ENCODE measurements at regions not wholly inside any gene's neighbourhood (a gene's known extent, or its start where the extent isn't known, plus 50 kb on each side); places are given as distances from the start of the nearest gene placed in this dataset.
"Not testable (repeated sequence)": the region's sequence is repeated elsewhere in the genome, so short reads cannot be mapped to it uniquely, and the experiment has no call there.

GRCh38 chr6:153984811-153985210 lies 54.2 kb upstream of the OPRM1 start:
- no peak for DNase-seq

DNA sequence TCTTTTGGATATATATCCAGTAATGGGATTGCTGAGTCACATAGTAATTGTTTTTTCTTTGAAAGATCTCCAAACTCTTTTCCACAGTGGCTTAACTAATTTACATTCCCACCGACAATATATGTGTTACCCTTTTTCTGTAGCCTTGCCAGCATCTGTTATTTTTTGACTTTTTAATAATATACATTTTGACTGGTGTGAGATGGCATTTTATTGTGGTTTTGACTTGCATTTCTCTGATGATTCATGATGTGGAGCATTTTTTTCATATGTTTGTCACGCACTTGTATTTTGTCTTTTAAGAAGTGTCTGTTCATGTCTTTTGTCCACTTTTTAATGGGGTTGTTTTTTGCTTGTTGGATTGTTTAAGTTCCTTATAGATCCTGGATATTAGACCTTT lies 58.9 kb upstream of the OPRM1 start:
- DNase-seq = peak; percentile 41

- not testable (repeated sequence) for DNase-seq
Observed at GRCh38 chr6:153978911-153979548, 60.0 kb upstream of the OPRM1 start.

GRCh38 chr6:153976921-153977693 lies 61.9 kb upstream of the OPRM1 start:
- DNase-seq = peak; percentile 18

DNA sequence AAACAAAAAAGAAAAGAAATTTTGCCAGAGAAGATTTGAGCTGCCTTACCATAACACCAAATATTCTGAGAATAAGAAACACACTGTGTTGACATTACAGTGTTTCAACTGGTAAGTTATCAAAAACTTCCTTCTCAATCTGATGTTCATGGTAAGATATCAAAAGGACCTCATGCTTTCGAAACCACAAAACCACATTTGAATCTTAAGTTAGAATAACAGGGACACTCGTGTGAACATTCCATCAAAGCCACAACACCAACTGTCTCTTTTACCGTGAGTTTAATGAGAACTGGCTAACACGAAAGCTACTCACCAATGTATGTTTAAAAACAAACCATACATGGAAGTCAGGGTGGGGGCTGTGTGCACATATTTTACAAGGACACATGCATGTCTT lies 73.0 kb upstream of the OPRM1 start:
- DNase-seq = peak; percentile 64

DNA sequence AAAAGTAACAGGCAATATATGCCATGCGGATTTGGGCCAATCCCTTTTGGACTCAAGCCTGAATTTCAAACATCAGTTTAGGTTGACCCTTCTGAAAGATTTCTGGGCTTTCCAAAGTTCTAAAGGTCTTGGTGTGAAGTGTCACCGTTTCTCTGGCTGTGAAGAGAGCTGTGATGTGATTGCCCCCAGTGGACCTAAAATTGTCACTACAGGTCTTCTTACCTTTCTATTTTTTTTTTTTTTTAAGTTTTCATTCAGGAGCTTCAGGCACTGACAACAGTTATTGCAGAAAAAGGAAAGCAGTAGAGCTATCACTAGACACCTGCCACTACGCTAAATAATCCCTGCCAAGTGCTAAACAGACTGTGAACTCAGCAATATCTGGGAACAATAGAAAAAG lies 75.7 kb upstream of the OPRM1 start:
- no peak for DNase-seq

- DNase-seq = no peak
Observed at GRCh38 chr6:153962555-153962954, 76.5 kb upstream of the OPRM1 start.

DNA sequence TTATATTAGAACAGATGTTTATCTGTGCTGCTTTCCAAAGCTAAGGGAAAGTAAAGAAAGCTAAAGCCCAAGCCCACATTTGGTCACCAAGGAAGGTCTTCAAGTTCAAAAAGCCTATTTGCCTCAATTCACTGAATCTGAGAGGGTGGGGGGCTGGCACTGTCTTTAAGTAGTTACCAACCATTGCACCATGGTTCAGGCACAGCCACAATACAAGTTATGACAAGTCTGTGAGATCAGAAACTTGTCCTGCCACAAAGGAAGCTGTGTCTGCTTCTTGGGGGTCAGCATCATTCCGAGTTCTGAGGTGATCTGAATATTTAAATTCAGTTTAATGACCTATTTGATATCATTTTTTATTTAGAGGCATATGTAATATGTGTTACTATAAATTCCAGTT lies 78.3 kb upstream of the OPRM1 start:
- no peak for DNase-seq

DNA sequence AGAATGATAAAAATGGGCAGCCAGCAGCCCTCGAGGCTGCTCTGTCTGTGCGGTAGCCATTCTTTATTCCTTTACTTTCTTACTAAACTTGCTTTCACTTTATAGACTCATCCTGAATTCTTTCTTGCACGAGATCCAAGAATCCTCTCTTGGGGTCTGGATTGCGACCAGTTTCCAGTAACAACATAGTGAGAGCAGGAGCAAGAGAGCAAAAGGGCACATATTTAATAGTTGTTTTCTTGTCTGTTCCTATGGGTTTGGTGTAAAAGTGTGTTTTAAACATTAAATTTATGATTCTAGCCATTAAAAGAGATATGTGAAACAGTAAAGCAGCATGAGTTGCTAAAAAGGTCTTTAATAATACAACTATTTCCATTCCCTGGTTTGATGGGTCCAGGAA lies 78.8 kb upstream of the OPRM1 start:
- peak; percentile 11 for DNase-seq

- DNase-seq = peak; percentile 22
Observed at GRCh38 chr6:153959276-153959675, 79.8 kb upstream of the OPRM1 start.

DNA sequence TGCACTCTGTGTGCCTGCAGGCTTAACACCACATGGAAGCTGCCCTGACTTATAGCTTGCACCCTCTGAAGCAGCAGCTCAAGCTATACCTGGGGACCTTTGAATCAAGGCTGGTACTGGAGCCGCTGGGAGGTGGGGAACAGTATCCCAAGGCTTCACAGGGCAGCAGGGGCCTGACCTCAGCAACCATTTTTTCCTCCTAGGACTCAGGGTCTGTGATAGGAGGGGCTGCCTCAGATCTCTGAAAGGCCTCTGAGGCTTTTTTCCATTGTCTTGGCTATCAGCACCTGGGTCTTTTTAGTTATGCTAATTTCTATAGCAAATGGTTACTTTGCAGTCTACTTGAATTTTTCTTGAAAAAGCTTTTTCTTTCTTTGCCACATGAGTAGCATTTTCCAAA lies 80.2 kb upstream of the OPRM1 start:
- no peak for DNase-seq

DNA sequence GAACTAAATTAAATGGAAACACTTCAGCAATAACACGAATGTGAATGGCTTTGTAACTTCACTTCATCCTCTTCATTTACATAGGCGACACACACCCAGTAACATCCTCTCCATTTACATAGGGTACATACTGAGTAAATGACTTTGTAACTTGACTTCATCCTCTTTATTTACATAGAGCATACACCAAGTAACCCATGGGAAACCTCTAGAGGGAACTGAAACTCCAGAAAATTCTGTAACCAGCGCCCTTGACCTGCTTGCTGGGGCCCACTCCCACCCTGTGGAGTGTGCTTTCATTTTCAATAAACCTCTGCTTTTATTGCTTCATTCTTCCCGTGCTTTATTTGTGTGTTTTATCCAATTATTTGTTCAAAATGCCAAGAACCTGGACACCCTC lies 81.6 kb upstream of the OPRM1 start:
- no peak for DNase-seq

DNA sequence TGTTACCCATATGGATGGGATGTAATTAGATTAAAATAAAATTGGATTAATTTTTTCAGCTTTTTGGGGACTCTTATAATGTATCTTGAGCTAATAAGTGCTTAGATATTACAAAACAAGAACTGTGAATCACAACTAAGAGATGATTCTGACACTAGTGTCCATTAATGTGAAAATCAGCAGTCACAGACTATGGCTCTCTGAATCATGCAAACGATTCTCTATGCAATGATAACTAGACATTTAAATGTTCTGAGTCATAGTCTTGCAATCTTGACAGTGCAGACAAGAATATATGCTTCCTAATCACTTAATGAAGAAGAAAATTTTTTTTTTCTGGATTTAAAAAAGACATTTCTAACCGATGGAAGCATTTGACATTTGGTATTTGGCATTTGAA lies 82.2 kb upstream of the OPRM1 start:
- peak; percentile 85 for DNase-seq

GRCh38 chr6:153949616-153950015 lies 89.4 kb upstream of the OPRM1 start:
- peak; percentile 66 for DNase-seq

- DNase-seq = peak; percentile 26
Observed at GRCh38 chr6:153947808-153948447, 91.1 kb upstream of the OPRM1 start.

- no peak for DNase-seq
Observed at GRCh38 chr6:153944201-153944600, 94.8 kb upstream of the OPRM1 start.

GRCh38 chr6:153942361-153942760 lies 96.7 kb upstream of the OPRM1 start:
- DNase-seq = no peak

- DNase-seq = no peak
Observed at GRCh38 chr6:153941768-153942167, 97.3 kb upstream of the OPRM1 start.

DNA sequence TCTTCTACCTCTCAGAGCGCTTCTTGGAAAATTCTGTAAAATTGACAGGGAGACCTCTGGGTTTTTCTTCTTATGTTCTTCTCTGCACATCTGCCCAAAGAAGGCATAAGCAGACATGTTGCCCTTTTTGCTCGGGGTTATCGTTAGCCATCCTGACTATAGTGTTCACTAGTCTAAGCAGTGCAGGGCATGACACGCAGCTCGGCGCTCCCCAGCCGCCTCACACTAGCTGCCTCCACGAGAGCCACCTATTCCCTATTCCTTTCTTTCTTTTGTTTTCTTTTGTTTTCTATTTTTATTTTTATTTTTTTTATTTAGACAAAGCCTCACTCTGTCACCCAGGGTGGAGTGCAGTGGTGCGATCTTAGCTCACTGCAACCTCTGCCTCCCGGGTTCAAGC lies 100.2 kb upstream of the OPRM1 start:
- DNase-seq = no peak

DNA sequence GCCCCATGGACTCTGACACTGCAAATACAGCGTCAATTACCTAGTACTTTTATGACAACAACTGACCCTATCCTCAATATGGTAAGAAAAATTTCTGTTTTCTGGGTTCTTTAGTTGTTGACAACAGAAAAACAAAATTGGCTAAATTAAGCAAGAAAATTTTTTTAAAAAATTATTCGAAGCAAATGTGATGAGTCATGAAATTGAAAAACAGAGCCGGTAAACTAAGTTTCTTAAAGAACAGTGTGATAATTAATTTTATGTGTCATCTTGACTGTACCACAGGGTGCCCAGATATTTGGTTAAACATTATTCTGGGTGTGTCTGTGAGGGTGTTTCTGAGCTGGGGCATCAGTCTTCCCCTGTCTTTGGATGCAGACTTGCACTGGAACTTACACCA lies 107.6 kb upstream of the OPRM1 start:
- DNase-seq = no peak

DNA sequence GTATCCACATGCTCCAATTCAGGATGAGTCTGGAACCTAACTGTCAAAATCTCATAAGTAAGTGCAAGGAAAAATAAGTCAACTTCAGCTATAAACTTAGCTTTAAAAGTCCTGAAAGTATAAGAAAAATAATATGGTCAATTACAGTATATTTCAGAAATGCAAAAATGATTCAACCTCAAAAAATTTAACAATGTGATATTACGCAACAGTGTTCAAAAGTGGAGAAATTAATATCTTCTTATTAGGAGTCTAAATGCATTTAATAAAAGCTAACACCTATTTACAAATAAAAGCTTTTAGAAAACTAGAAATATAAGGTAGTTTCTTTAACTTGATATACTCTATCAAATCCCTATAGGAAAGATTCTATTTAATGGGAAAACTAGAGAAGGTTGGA lies 111.2 kb upstream of the OPRM1 start:
- no peak for DNase-seq

- no peak for DNase-seq
Observed at GRCh38 chr6:153898360-153899059, 140.5 kb upstream of the OPRM1 start.

GRCh38 chr6:153882411-153882810 lies 156.6 kb upstream of the OPRM1 start:
- DNase-seq = no peak

DNA sequence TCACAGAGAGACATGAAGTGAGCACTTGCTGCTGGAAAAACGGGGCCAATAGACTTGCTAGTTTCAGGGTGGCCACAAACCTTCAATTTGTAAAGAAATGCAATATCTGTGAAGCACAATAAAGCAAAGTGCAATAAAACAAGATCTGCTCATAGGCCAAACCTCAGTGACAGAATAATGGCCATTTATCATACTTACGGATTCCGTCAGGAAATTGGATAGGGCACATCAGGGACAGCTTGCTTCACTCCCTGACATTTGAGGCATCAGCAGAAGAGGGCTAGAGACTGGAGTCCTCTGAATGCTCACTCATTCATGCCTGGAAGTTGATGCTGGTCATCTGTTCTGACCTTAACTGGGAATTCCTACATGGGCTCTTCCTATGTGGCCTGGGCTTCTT lies 165.5 kb upstream of the OPRM1 start:
- no peak for DNase-seq

Data from fibroblast of skin of right biceps (primary cell).